Loucy (cell line): ENCODE measurements at regions not wholly inside any gene's neighbourhood (a gene's known extent, or its start where the extent isn't known, plus 50 kb on each side); places are given as distances from the start of the nearest gene placed in this dataset.

Source experiments
- H2AFZ ChIP-seq: fragments of 200-600 bp; sonication (generic); 2 replicates; pipeline ENCODE4 v1.6.0; 2016; ENCODE audit warnings: antibody characterized with exemption, mild to moderate bottlenecking, low read length, moderate library complexity
- H3F3A ChIP-seq: fragments of 200-600 bp; 2 replicates; pipeline ENCODE4 v1.6.0; 2016; ENCODE audit warnings: antibody characterized with exemption, low read depth, mild to moderate bottlenecking
- H3K27me3 ChIP-seq: fragments of 200-600 bp; sonication (generic); 2 replicates; pipeline ENCODE4 v1.6.1; 2014; ENCODE audit warnings: low read length, mild to moderate bottlenecking; ENCODE audit not compliant: insufficient read depth, poor library complexity, severe bottlenecking
- H3K36me3 ChIP-seq: fragments of 200-600 bp; sonication (generic); 2 replicates; pipeline ENCODE4 v1.6.1; 2016; ENCODE audit warnings: low read length; ENCODE audit not compliant: insufficient read depth
- H3K4me1 ChIP-seq: fragments of 200-600 bp; sonication (generic); 2 replicates; pipeline ENCODE4 v1.5.1; 2014; ENCODE audit warnings: low read length, mild to moderate bottlenecking; ENCODE audit not compliant: insufficient read depth, poor library complexity, severe bottlenecking
- H3K4me2 ChIP-seq: fragments of 200-600 bp; sonication (generic); 2 replicates; pipeline ENCODE4 v1.6.0; 2014; ENCODE audit warnings: antibody characterized with exemption, low read length, low read depth, mild to moderate bottlenecking; ENCODE audit not compliant: poor library complexity, severe bottlenecking
- H3K4me3 ChIP-seq: fragments of 200-600 bp; sonication (generic); 2 replicates; pipeline ENCODE4 v1.5.1; 2014; ENCODE audit warnings: low read length, mild to moderate bottlenecking, mixed read lengths; ENCODE audit not compliant: poor library complexity, severe bottlenecking
- H3K79me2 ChIP-seq: fragments of 200-600 bp; sonication (generic); 2 replicates; pipeline ENCODE4 v1.6.1; 2014; ENCODE audit warnings: low read length; ENCODE audit not compliant: insufficient read depth
- H3K9ac ChIP-seq: fragments of 200-600 bp; sonication (generic); 2 replicates; pipeline ENCODE4 v1.6.0; 2014; ENCODE audit warnings: mild to moderate bottlenecking, low read depth, low read length, moderate library complexity; ENCODE audit not compliant: poor library complexity, severe bottlenecking
- H3K9me2 ChIP-seq: fragments of 200-600 bp; sonication (generic); replicated peaks from 2 replicates; pipeline ENCODE4 v1.6.1; 2016; ENCODE audit warnings: low read depth, low read length, mixed read lengths
- H3K9me3 ChIP-seq: fragments of 200-600 bp; sonication (generic); 2 replicates; pipeline ENCODE4 v1.6.1; 2014; ENCODE audit warnings: mild to moderate bottlenecking, antibody characterized with exemption, low read length, low read depth; ENCODE audit not compliant: insufficient read depth
- H4K20me1 ChIP-seq: fragments of 200-600 bp; sonication (generic); 2 replicates; pipeline ENCODE4 v1.6.0; 2014; ENCODE audit warnings: antibody characterized with exemption, low read length, mild to moderate bottlenecking; ENCODE audit not compliant: insufficient read depth, poor library complexity, severe bottlenecking
- EZH2phosphoT487 ChIP-seq: fragments of 200-600 bp; IDR thresholded peaks from 2 replicates; pipeline ENCODE4 v1.6.1; 2018; ENCODE audit warnings: antibody characterized with exemption, mild to moderate bottlenecking, moderate library complexity, borderline replicate concordance
- TF ChIP-seq, protein P1 (sequence below): fragments of 200-600 bp; sonication (generic); conservative IDR thresholded peaks from 2 replicates; pipeline ENCODE4 v1.5.1; 2014; ENCODE audit warnings: mild to moderate bottlenecking, antibody characterized with exemption, low read length

DNA sequence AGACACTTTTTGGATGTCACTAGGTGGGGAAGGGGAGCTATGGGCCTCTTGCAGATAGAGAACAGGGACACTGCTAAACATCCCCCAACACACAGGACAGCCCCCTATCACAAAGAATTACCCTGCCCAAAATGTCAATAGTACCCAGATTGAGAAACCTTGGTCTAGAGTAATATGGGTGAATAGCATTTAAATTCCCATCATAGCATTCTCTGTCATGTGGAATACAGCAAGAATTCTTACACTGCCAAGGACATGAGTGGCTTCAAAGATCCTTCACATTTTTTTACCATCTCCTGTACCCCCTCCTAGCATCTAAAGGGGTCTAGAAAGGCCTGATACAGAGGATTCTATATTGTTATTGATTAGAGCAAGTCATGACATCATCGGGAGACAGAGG lies 83.1 kb upstream of the SSTR4 start:
- Histone ChIP-seq H3K9ac (no peak overlapping the region), H3K4me2 (no peak overlapping the region), H3K4me3 (no peak overlapping the region), H4K20me1 (no peaks in the 10 kb centered on the region), H3F3A (no peaks in the 10 kb centered on the region), H3K9me2 (no peaks in the 10 kb centered on the region), H3K36me3 (no peaks in the 10 kb centered on the region), H3K27me3 (no peaks in the 10 kb centered on the region), H2AFZ (no peak overlapping the region), H3K9me3 (no peaks in the 10 kb centered on the region), H3K79me2 (no peaks in the 10 kb centered on the region), H3K4me1 (no peaks in the 10 kb centered on the region)
- TF ChIP-seq, protein P1, sequence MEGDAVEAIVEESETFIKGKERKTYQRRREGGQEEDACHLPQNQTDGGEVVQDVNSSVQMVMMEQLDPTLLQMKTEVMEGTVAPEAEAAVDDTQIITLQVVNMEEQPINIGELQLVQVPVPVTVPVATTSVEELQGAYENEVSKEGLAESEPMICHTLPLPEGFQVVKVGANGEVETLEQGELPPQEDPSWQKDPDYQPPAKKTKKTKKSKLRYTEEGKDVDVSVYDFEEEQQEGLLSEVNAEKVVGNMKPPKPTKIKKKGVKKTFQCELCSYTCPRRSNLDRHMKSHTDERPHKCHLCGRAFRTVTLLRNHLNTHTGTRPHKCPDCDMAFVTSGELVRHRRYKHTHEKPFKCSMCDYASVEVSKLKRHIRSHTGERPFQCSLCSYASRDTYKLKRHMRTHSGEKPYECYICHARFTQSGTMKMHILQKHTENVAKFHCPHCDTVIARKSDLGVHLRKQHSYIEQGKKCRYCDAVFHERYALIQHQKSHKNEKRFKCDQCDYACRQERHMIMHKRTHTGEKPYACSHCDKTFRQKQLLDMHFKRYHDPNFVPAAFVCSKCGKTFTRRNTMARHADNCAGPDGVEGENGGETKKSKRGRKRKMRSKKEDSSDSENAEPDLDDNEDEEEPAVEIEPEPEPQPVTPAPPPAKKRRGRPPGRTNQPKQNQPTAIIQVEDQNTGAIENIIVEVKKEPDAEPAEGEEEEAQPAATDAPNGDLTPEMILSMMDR: no peak
- no peak for TF ChIP-seq EZH2phosphoT487

DNA sequence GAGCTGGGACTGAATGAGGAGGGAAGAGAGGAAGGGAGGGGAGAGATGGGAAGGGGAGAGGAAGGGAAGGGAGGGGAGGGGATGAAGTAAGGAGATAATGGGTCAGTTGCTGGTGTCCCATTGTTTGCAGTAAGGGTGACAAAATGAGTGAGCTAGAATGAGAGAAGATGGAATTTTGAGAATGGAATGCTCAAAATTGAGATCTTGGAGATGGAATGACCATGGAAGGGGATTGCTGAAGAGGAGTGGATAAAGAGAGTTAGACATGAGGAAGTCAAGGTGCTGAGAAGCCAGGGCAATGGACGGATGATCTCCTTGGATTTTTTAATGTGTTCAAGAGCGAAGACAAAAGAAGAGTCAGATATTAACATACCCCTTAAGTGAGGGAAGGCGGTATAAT lies 80.5 kb upstream of the SSTR4 start:
- H3K27me3 ChIP-seq: no peaks in the 10 kb centered on the region
- no peaks in the 10 kb centered on the region for H3F3A ChIP-seq
- no peaks in the 10 kb centered on the region for H3K4me1 ChIP-seq
- no peaks in the 10 kb centered on the region for H3K9me2 ChIP-seq
- no peak overlapping the region for H3K4me2 ChIP-seq
- no peaks in the 10 kb centered on the region for H3K9me3 ChIP-seq
- H3K9ac ChIP-seq: no peak overlapping the region
- H2AFZ ChIP-seq: no peak overlapping the region
- no peaks in the 10 kb centered on the region for H3K36me3 ChIP-seq
- TF ChIP-seq, protein P1: no peak
- TF ChIP-seq EZH2phosphoT487: no peak
- H3K79me2 ChIP-seq: no peaks in the 10 kb centered on the region
- no peak overlapping the region for H3K4me3 ChIP-seq
- no peaks in the 10 kb centered on the region for H4K20me1 ChIP-seq

DNA sequence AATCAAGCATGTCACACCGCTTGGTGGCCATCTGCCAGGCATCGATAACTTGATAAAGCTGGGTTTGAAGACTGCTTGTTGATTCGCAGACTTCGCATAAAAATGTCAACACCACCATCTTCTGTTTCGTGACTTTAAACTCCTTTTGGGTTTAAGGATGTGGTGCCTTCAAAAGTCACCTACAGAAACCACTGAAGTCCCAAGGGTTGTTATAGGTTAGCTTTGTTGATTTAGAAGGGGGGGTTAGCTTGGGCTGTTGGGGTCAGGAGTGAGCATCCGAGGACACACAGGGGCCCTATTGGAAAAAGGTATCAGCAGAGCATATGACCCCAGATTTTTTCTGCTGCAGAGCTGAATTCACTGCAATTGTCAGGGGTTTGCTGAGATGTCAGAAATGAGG lies 76.7 kb upstream of the SSTR4 start:
- Histone ChIP-seq H3K9me2 (no peaks in the 10 kb centered on the region), H3K9ac (no peak overlapping the region), H3F3A (no peaks in the 10 kb centered on the region), H3K4me2 (no peak overlapping the region), H2AFZ (no peak overlapping the region), H3K4me3 (no peak overlapping the region), H3K36me3 (no peaks in the 10 kb centered on the region), H4K20me1 (no peaks in the 10 kb centered on the region), H3K27me3 (no peaks in the 10 kb centered on the region), H3K9me3 (no peaks in the 10 kb centered on the region), H3K79me2 (no peaks in the 10 kb centered on the region), H3K4me1 (no peaks in the 10 kb centered on the region)
- no peak for TF ChIP-seq EZH2phosphoT487
- TF ChIP-seq, protein P1: no peak
